Keratinocyte (primary cell): ENCODE measurements at regions not wholly inside any gene's neighbourhood (a gene's known extent, or its start where the extent isn't known, plus 50 kb on each side); places are given as distances from the start of the nearest gene placed in this dataset.

Experiments used
- CTCF ChIP-seq, 3 experiments: IDR thresholded peaks in 1 of 3; conservative IDR thresholded peaks in 1 of 3; optimal IDR thresholded peaks in 1 of 3; 2 replicates in 2 of 3; 3 replicates in 1 of 3; pipeline versions ENCODE3 to v1.5.1; 2011; ENCODE audit warnings: low read length in 3 of 3, mild to moderate bottlenecking in 3 of 3, moderate library complexity in 2 of 3, control low read depth in 1 of 3, inconsistent platforms in 1 of 3; ENCODE audit not compliant: insufficient read depth in 2 of 3; ENCODE audit errors: extremely low read depth in 1 of 3
- EZH2 ChIP-seq: IDR thresholded peaks from one replicate; pipeline ENCODE4 v1.6.1; 2012; ENCODE audit warnings: inconsistent platforms, mild to moderate bottlenecking, low read length, moderate library complexity

GRCh38 chr9:25845867-25846266 is 167.6 kb upstream of the TUSC1 start:
- TF ChIP-seq CTCF (optimal IDR thresholded peaks at IDR 0.05 in 1 of 3, IDR thresholded peaks at IDR 0.05 in 1 of 3, conservative IDR thresholded peaks at IDR 0.05 in 1 of 3; ENCODE audit: extremely low read depth in 1 of 3, insufficient read depth in 2 of 3, low read length in 3 of 3) (no peak), EZH2 (no peak)
